ENCODE measurements at regions not wholly inside any gene's neighbourhood (a gene's known extent, or its start where the extent isn't known, plus 50 kb on each side); places are given as distances from the start of the nearest gene placed in this dataset.

GRCh38 chr22:49592780-49593501 is 234.7 kb downstream of the BRD1 start:
- H3K36me3 ChIP-seq (ENCODE audit: control insufficient read depth, insufficient read depth, low read length), result no peaks in the 10 kb centered on the region
- no peak overlapping the region for H3K9ac ChIP-seq (ENCODE audit: low read length)
- H3K27me3 ChIP-seq (ENCODE audit: control insufficient read depth, insufficient read depth, low read length), result no peaks in the 10 kb centered on the region
- no peak overlapping the region for H3K4me3 ChIP-seq (ENCODE audit: low read length)
- H3K4me1 ChIP-seq (ENCODE audit: control insufficient read depth, insufficient read depth, low read length), result no peaks in the 10 kb centered on the region
- no peak overlapping the region for H3K27ac ChIP-seq (ENCODE audit: low read depth, low read length)

GRCh38 chr22:49590851-49591445 is 236.7 kb downstream of the BRD1 start:
- no peak overlapping the region for H3K9ac ChIP-seq (ENCODE audit: low read length)
- no peak overlapping the region for H3K27ac ChIP-seq (ENCODE audit: low read depth, low read length)
- H3K36me3 ChIP-seq (ENCODE audit: control insufficient read depth, insufficient read depth, low read length), result no peaks in the 10 kb centered on the region
- H3K4me1 ChIP-seq (ENCODE audit: control insufficient read depth, insufficient read depth, low read length), result no peaks in the 10 kb centered on the region
- no peaks in the 10 kb centered on the region for H3K27me3 ChIP-seq (ENCODE audit: control insufficient read depth, insufficient read depth, low read length)
- H3K4me3 ChIP-seq (ENCODE audit: low read length), result no peak overlapping the region

GRCh38 chr22:49590381-49590780 is 237.3 kb downstream of the BRD1 start:
- H3K36me3 ChIP-seq (ENCODE audit: control insufficient read depth, insufficient read depth, low read length), result no peaks in the 10 kb centered on the region
- H3K27ac ChIP-seq (ENCODE audit: low read depth, low read length), result no peak overlapping the region

GRCh38 chr22:49589811-49590210 is 237.9 kb downstream of the BRD1 start:
- H3K27ac ChIP-seq (ENCODE audit: low read depth, low read length), result no peak overlapping the region
- H3K9ac ChIP-seq (ENCODE audit: low read length), result no peak overlapping the region
- H3K4me3 ChIP-seq (ENCODE audit: low read length), result no peak overlapping the region
- H3K4me1 ChIP-seq (ENCODE audit: control insufficient read depth, insufficient read depth, low read length), result no peaks in the 10 kb centered on the region
- H3K27me3 ChIP-seq (ENCODE audit: control insufficient read depth, insufficient read depth, low read length), result no peaks in the 10 kb centered on the region
- H3K36me3 ChIP-seq (ENCODE audit: control insufficient read depth, insufficient read depth, low read length), result no peaks in the 10 kb centered on the region

More at GRCh38 chr22:49590381-49590780, 237.3 kb downstream of the BRD1 start:
- Histone ChIP-seq H3K4me1 (ENCODE audit: control insufficient read depth, insufficient read depth, low read length) (no peaks in the 10 kb centered on the region), H3K27me3 (ENCODE audit: control insufficient read depth, insufficient read depth, low read length) (no peaks in the 10 kb centered on the region), H3K9ac (ENCODE audit: low read length) (no peak overlapping the region), H3K4me3 (ENCODE audit: low read length) (no peak overlapping the region)

GRCh38 chr22:49589301-49589700 is 238.4 kb downstream of the BRD1 start:
- no peak overlapping the region for H3K4me3 ChIP-seq (ENCODE audit: low read length)
- H3K4me1 ChIP-seq (ENCODE audit: control insufficient read depth, insufficient read depth, low read length), result no peaks in the 10 kb centered on the region
- H3K36me3 ChIP-seq (ENCODE audit: control insufficient read depth, insufficient read depth, low read length), result no peaks in the 10 kb centered on the region
- H3K9ac ChIP-seq (ENCODE audit: low read length), result no peak overlapping the region
- H3K27ac ChIP-seq (ENCODE audit: low read depth, low read length), result no peak overlapping the region
- H3K27me3 ChIP-seq (ENCODE audit: control insufficient read depth, insufficient read depth, low read length), result no peaks in the 10 kb centered on the region

- Histone ChIP-seq H3K27ac (ENCODE audit: low read depth, low read length) (no peak overlapping the region), H3K36me3 (ENCODE audit: control insufficient read depth, insufficient read depth, low read length) (no peaks in the 10 kb centered on the region), H3K4me1 (ENCODE audit: control insufficient read depth, insufficient read depth, low read length) (no peaks in the 10 kb centered on the region), H3K4me3 (ENCODE audit: low read length) (no peak overlapping the region), H3K27me3 (ENCODE audit: control insufficient read depth, insufficient read depth, low read length) (no peaks in the 10 kb centered on the region), H3K9ac (ENCODE audit: low read length) (no peak overlapping the region)
Measured at GRCh38 chr22:49588739-49589138, 238.9 kb downstream of the BRD1 start.

GRCh38 chr22:49587987-49588386 is 239.7 kb downstream of the BRD1 start:
- Histone ChIP-seq H3K9ac (ENCODE audit: low read length) (no peak overlapping the region), H3K27me3 (ENCODE audit: control insufficient read depth, insufficient read depth, low read length) (no peaks in the 10 kb centered on the region), H3K36me3 (ENCODE audit: control insufficient read depth, insufficient read depth, low read length) (no peaks in the 10 kb centered on the region), H3K4me3 (ENCODE audit: low read length) (no peak overlapping the region), H3K4me1 (ENCODE audit: control insufficient read depth, insufficient read depth, low read length) (no peaks in the 10 kb centered on the region), H3K27ac (ENCODE audit: low read depth, low read length) (no peak overlapping the region)

GRCh38 chr22:49587421-49587820 is 240.3 kb downstream of the BRD1 start:
- H3K9ac ChIP-seq (ENCODE audit: low read length), result no peak overlapping the region
- H3K27me3 ChIP-seq (ENCODE audit: control insufficient read depth, insufficient read depth, low read length), result no peaks in the 10 kb centered on the region
- no peak overlapping the region for H3K27ac ChIP-seq (ENCODE audit: low read depth, low read length)
- no peaks in the 10 kb centered on the region for H3K36me3 ChIP-seq (ENCODE audit: control insufficient read depth, insufficient read depth, low read length)
- H3K4me1 ChIP-seq (ENCODE audit: control insufficient read depth, insufficient read depth, low read length), result no peaks in the 10 kb centered on the region
- no peak overlapping the region for H3K4me3 ChIP-seq (ENCODE audit: low read length)

GRCh38 chr22:49586873-49587272 is 240.8 kb downstream of the BRD1 start:
- Histone ChIP-seq H3K4me1 (ENCODE audit: control insufficient read depth, insufficient read depth, low read length) (no peaks in the 10 kb centered on the region), H3K9ac (ENCODE audit: low read length) (no peak overlapping the region), H3K27me3 (ENCODE audit: control insufficient read depth, insufficient read depth, low read length) (no peaks in the 10 kb centered on the region), H3K27ac (ENCODE audit: low read depth, low read length) (no peak overlapping the region), H3K4me3 (ENCODE audit: low read length) (no peak overlapping the region), H3K36me3 (ENCODE audit: control insufficient read depth, insufficient read depth, low read length) (no peaks in the 10 kb centered on the region)

GRCh38 chr22:49586244-49586748 is 241.4 kb downstream of the BRD1 start:
- Histone ChIP-seq H3K4me1 (ENCODE audit: control insufficient read depth, insufficient read depth, low read length) (no peaks in the 10 kb centered on the region), H3K27ac (ENCODE audit: low read depth, low read length) (no peak overlapping the region), H3K36me3 (ENCODE audit: control insufficient read depth, insufficient read depth, low read length) (no peaks in the 10 kb centered on the region), H3K4me3 (ENCODE audit: low read length) (no peak overlapping the region), H3K9ac (ENCODE audit: low read length) (no peak overlapping the region), H3K27me3 (ENCODE audit: control insufficient read depth, insufficient read depth, low read length) (no peaks in the 10 kb centered on the region)

GRCh38 chr22:49585461-49586243 is 242.0 kb downstream of the BRD1 start:
- H3K9ac ChIP-seq (ENCODE audit: low read length), result no peak overlapping the region
- H3K4me1 ChIP-seq (ENCODE audit: control insufficient read depth, insufficient read depth, low read length), result no peaks in the 10 kb centered on the region
- H3K36me3 ChIP-seq (ENCODE audit: control insufficient read depth, insufficient read depth, low read length), result no peaks in the 10 kb centered on the region
- H3K27me3 ChIP-seq (ENCODE audit: control insufficient read depth, insufficient read depth, low read length), result no peaks in the 10 kb centered on the region
- no peak overlapping the region for H3K4me3 ChIP-seq (ENCODE audit: low read length)
- H3K27ac ChIP-seq (ENCODE audit: low read depth, low read length), result no peak overlapping the region

- Histone ChIP-seq H3K27ac (ENCODE audit: low read depth, low read length) (no peak overlapping the region), H3K36me3 (ENCODE audit: control insufficient read depth, insufficient read depth, low read length) (no peaks in the 10 kb centered on the region), H3K9ac (ENCODE audit: low read length) (no peak overlapping the region), H3K4me3 (ENCODE audit: low read length) (no peak overlapping the region), H3K27me3 (ENCODE audit: control insufficient read depth, insufficient read depth, low read length) (no peaks in the 10 kb centered on the region), H3K4me1 (ENCODE audit: control insufficient read depth, insufficient read depth, low read length) (no peaks in the 10 kb centered on the region)
Measured at GRCh38 chr22:49583886-49584505, 243.7 kb downstream of the BRD1 start.
